ENCODE measurements at regions not wholly inside any gene's neighbourhood (a gene's known extent, or its start where the extent isn't known, plus 50 kb on each side); places are given as distances from the start of the nearest gene placed in this dataset.

- H3K4me3 ChIP-seq (ENCODE audit: low read depth, low read length): no peak overlapping the region
- no peak for TF ChIP-seq CTCF (IDR thresholded peaks at IDR 0.05; ENCODE audit: borderline replicate concordance, insufficient read depth, low read depth, low read length)
Observed at GRCh38 chr4:53855581-53856250, 208.7 kb downstream of the CHIC2 start.

- H3K4me3 ChIP-seq (ENCODE audit: low read depth, low read length): no peak overlapping the region
- no peak for TF ChIP-seq CTCF (IDR thresholded peaks at IDR 0.05; ENCODE audit: borderline replicate concordance, insufficient read depth, low read depth, low read length)
Observed at GRCh38 chr4:53854991-53855568, 209.3 kb downstream of the CHIC2 start.

- no peak for TF ChIP-seq CTCF (IDR thresholded peaks at IDR 0.05; ENCODE audit: borderline replicate concordance, insufficient read depth, low read depth, low read length)
- H3K4me3 ChIP-seq (ENCODE audit: low read depth, low read length): no peak overlapping the region
Observed at GRCh38 chr4:53852343-53852742, 212.1 kb downstream of the CHIC2 start.

GRCh38 chr4:53847965-53848364 lies 216.4 kb downstream of the CHIC2 start:
- no peak for TF ChIP-seq CTCF (IDR thresholded peaks at IDR 0.05; ENCODE audit: borderline replicate concordance, insufficient read depth, low read depth, low read length)
- H3K4me3 ChIP-seq (ENCODE audit: low read depth, low read length): no peak overlapping the region

- no peak for TF ChIP-seq CTCF (IDR thresholded peaks at IDR 0.05; ENCODE audit: borderline replicate concordance, insufficient read depth, low read depth, low read length)
- H3K4me3 ChIP-seq (ENCODE audit: low read depth, low read length): no peak overlapping the region
Observed at GRCh38 chr4:53844551-53844950, 219.9 kb downstream of the CHIC2 start.

- no peak for TF ChIP-seq CTCF (IDR thresholded peaks at IDR 0.05; ENCODE audit: borderline replicate concordance, insufficient read depth, low read depth, low read length)
- H3K4me3 ChIP-seq (ENCODE audit: low read depth, low read length): no peak overlapping the region
Observed at GRCh38 chr4:53844133-53844532, 220.3 kb downstream of the CHIC2 start.

- no peak for TF ChIP-seq CTCF (IDR thresholded peaks at IDR 0.05; ENCODE audit: borderline replicate concordance, insufficient read depth, low read depth, low read length)
- no peak overlapping the region for H3K4me3 ChIP-seq (ENCODE audit: low read depth, low read length)
Observed at GRCh38 chr4:53841711-53842110, 222.7 kb downstream of the CHIC2 start.
